Subcutaneous abdominal adipose tissue (tissue), 5 donors: ENCODE measurements at regions not wholly inside any gene's neighbourhood (a gene's known extent, or its start where the extent isn't known, plus 50 kb on each side); places are given as distances from the start of the nearest gene placed in this dataset.

ENCODE experiments used
- H3K27ac ChIP-seq: one replicate; pipeline ENCODE4 v1.7.0; 2013; ENCODE audit warnings: low read depth, mild to moderate bottlenecking, inconsistent platforms, low read length, moderate library complexity
- H3K27me3 ChIP-seq, 5 donors: one replicate each; pipeline ENCODE4 v1.7.0; 2013; ENCODE audit warnings: low read length in 5 of 5, inconsistent platforms in 1 of 5; ENCODE audit not compliant: control insufficient read depth in 5 of 5, insufficient read depth in 4 of 5
- H3K36me3 ChIP-seq, 5 donors: one replicate each; pipeline ENCODE4 v1.7.0; 2013; ENCODE audit warnings: low read length in 5 of 5; ENCODE audit not compliant: control insufficient read depth in 5 of 5, insufficient read depth in 5 of 5
- H3K4me1 ChIP-seq, 5 donors: one replicate each; pipeline ENCODE4 v1.7.0; 2013; ENCODE audit warnings: low read length in 5 of 5, mild to moderate bottlenecking in 3 of 5, moderate library complexity in 1 of 5; ENCODE audit not compliant: control insufficient read depth in 5 of 5, insufficient read depth in 5 of 5
- H3K4me3 ChIP-seq, 5 donors: one replicate each; pipeline ENCODE4 v1.7.0; 2013; ENCODE audit warnings: low read length in 5 of 5, low read depth in 1 of 5
- H3K9ac ChIP-seq, 5 donors: one replicate each; pipeline ENCODE4 v1.7.0; 2013; ENCODE audit warnings: low read length in 5 of 5, mild to moderate bottlenecking in 4 of 5, moderate library complexity in 3 of 5
- H3K9me3 ChIP-seq, 5 donors: one replicate each; pipeline ENCODE4 v1.7.0; 2013; ENCODE audit warnings: low read length in 5 of 5; ENCODE audit not compliant: control insufficient read depth in 5 of 5
- donor health status: healthy.
- donor health status: healthy.
- donor health status: healthy.
- donor health status: healthy.
- donor health status: healthy.

DNA sequence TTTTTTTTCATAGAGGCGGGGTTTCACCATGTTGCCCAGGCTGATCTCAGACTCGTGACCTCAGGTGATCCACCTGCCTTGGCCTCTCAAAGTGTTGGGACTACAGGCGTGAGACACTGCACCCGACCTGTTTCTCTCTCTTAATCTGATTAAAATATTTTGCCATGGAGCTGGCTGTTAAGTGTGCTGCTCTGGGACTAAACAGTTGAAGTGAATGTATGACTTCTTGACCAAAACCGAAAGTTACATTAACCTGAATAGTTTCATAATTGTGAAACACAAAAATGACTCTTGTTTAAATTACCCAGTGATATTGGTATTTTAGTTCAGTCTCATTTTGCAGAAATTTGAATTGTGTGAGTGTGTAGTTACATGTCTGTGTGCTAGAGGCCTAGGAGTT, 2548.6 kb downstream of the PCDH7 start:
- Histone ChIP-seq H3K4me1 (no peaks in the 10 kb centered on the region), H3K27me3 (no peaks in the 10 kb centered on the region), H3K4me3 (no peak overlapping the region), H3K27ac (no peak overlapping the region), H3K9ac (no peak overlapping the region), H3K36me3 (no peaks in the 10 kb centered on the region), H3K9me3 (no peaks in the 10 kb centered on the region)

DNA sequence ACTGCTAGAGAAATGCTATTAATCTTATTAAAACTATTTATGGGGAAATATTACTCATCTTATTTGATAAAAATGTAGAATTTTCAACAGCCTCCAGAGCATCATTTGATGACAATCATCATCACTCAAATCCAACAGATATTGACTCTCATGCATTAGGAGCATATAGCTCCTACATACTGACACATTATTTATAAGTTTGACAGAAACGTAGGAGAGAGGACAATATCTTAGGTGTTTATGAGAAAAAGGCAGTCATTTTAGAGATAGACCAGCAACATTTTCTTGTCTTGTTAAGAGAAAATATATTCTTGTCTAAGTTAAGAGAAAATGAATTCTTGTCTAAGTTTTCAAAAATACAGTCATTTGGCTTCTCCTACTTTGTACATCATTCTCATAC, 2550.2 kb downstream of the PCDH7 start:
- Histone ChIP-seq H3K27me3 (no peaks in the 10 kb centered on the region), H3K36me3 (no peaks in the 10 kb centered on the region), H3K4me3 (no peak overlapping the region)

DNA sequence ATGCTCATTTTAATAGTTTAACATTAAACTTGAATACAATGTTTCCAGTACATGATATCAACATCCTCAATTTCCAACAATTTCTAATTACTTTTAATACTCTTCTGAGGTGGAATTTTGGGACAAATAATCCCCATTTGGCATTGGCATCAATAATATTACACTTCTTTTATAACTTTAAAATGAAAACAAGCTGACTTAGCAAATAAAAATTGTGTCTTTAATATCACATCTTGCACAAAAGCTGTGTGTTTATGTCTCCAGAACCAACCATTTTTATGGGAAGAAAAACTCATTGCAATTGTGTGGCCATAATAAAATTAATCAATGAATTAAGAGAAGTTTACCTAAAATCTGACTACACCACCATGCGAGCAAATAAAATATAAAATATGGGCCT, 2552.6 kb downstream of the PCDH7 start:
- H3K4me3 ChIP-seq, result no peak overlapping the region
- no peak overlapping the region for H3K27ac ChIP-seq
- H3K27me3 ChIP-seq, result no peaks in the 10 kb centered on the region
- no peaks in the 10 kb centered on the region for H3K4me1 ChIP-seq
- no peaks in the 10 kb centered on the region for H3K9me3 ChIP-seq
- no peak overlapping the region for H3K9ac ChIP-seq
- no peaks in the 10 kb centered on the region for H3K36me3 ChIP-seq

More for the DNA sequence above, 2550.2 kb downstream of the PCDH7 start:
- H3K9ac ChIP-seq, result no peak overlapping the region
- H3K27ac ChIP-seq, result no peak overlapping the region
- H3K9me3 ChIP-seq, result no peaks in the 10 kb centered on the region
- H3K4me1 ChIP-seq, result no peaks in the 10 kb centered on the region

- no peak overlapping the region for H3K4me3 ChIP-seq
- peaks cover 0 to 3% (median 0%) of the 10 kb centered on the region in 5 donors for H3K9me3 ChIP-seq
- H3K4me1 ChIP-seq, result no peaks in the 10 kb centered on the region
- H3K27me3 ChIP-seq, result peaks cover 0 to 3% (median 0%) of the 10 kb centered on the region in 5 donors
- no peak overlapping the region for H3K9ac ChIP-seq
- no peak overlapping the region for H3K27ac ChIP-seq
- no peaks in the 10 kb centered on the region for H3K36me3 ChIP-seq
Observed at GRCh38 chr4:33283818-33284217, 2563.6 kb downstream of the PCDH7 start.

- Histone ChIP-seq H3K9ac (no peak overlapping the region), H3K4me1 (no peaks in the 10 kb centered on the region), H3K36me3 (no peaks in the 10 kb centered on the region), H3K9me3 (peaks cover 0 to 4% (median 0%) of the 10 kb centered on the region in 5 donors), H3K4me3 (no peak overlapping the region), H3K27me3 (no peaks in the 10 kb centered on the region), H3K27ac (no peak overlapping the region)
Observed at GRCh38 chr4:33296876-33297455, 2576.8 kb downstream of the PCDH7 start.

DNA sequence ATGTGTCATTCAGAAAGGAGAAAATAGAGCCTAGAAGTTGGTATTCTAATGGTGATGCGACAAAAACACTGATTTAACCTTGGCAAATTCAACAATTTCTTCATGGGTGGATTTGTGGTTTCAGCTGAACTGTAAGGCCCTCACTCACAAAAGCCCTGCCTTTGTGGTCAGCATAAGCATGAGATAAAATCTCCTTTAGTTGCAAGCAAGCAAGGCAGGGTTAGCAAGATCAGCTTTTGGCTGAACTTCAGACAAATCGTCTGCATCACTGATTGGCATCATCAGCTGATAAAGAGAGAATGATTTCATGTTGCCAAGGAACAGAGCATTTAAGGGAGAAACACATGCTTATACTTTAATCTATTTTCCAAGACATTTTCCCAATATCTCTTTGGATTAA, 2582.2 kb downstream of the PCDH7 start:
- no peaks in the 10 kb centered on the region for H3K27me3 ChIP-seq
- no peak overlapping the region for H3K4me3 ChIP-seq
- H3K36me3 ChIP-seq, result no peaks in the 10 kb centered on the region
- H3K4me1 ChIP-seq, result no peaks in the 10 kb centered on the region
- peaks cover 0 to 9% (median 7%) of the 10 kb centered on the region in 5 donors for H3K9me3 ChIP-seq
- H3K9ac ChIP-seq, result no peak overlapping the region
- H3K27ac ChIP-seq, result no peak overlapping the region

DNA sequence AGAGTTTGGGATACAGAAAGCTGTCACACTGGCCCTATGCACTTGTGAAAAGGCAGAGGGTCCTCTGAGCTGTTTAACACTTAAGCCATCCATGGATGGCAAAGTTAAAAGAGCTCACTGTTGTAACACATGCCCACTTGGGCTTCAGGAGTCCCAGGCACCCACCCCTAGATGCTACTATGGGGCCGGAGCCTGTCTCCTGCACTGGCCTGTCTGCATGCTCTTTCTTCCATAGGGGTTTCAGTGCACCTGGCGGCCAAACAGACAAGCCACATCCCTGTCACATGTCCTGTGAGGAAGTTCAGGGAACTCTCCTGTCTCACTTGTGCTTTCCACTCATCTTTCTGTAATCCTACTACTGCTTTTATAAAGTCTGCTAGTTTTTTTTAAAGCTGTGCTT, 2586.0 kb downstream of the PCDH7 start:
- H3K9me3 ChIP-seq, result peaks cover 0 to 8% (median 5%) of the 10 kb centered on the region in 5 donors

GRCh38 chr4:33316033-33316432, 2595.9 kb downstream of the PCDH7 start:
- H3K27ac ChIP-seq, result no peak overlapping the region
- H3K36me3 ChIP-seq, result no peaks in the 10 kb centered on the region
- H3K4me3 ChIP-seq, result no peak overlapping the region
- no peaks in the 10 kb centered on the region for H3K27me3 ChIP-seq
- H3K9ac ChIP-seq, result no peak overlapping the region
- H3K4me1 ChIP-seq, result no peaks in the 10 kb centered on the region
- peaks cover 0 to 6% (median 0%) of the 10 kb centered on the region in 5 donors for H3K9me3 ChIP-seq

More for the DNA sequence above, 2586.0 kb downstream of the PCDH7 start:
- Histone ChIP-seq H3K27ac (no peak overlapping the region), H3K9ac (no peak overlapping the region), H3K4me3 (no peak overlapping the region), H3K36me3 (no peaks in the 10 kb centered on the region), H3K4me1 (no peaks in the 10 kb centered on the region), H3K27me3 (no peaks in the 10 kb centered on the region)

DNA sequence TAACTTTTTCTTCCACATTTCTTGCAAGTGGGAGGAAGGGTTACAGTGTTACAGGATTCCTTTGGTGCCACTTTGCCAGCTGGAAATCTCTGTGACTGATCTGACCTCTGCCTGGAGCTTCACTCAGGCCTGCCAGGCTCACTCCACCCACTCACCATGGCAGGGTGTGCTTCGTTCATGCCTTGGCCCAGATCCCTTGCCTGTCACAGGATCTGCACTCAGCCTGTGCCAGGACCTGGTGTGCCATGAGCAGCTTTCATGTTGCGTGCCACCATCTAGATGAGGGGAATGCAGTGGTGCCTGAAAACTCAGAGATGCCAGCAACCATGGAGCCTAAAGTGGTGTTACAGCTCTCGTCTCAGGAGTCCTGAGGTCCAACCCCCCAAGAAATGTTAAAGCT, 2596.4 kb downstream of the PCDH7 start:
- H3K36me3 ChIP-seq, result no peaks in the 10 kb centered on the region
- H3K9ac ChIP-seq, result no peak overlapping the region
- H3K9me3 ChIP-seq, result peaks cover 0 to 6% (median 0%) of the 10 kb centered on the region in 5 donors
- no peak overlapping the region for H3K27ac ChIP-seq
- no peaks in the 10 kb centered on the region for H3K4me1 ChIP-seq
- H3K27me3 ChIP-seq, result no peaks in the 10 kb centered on the region
- no peak overlapping the region for H3K4me3 ChIP-seq

GRCh38 chr4:33323393-33323792, 2603.2 kb downstream of the PCDH7 start:
- no peak overlapping the region for H3K4me3 ChIP-seq
- no peaks in the 10 kb centered on the region for H3K4me1 ChIP-seq
- no peaks in the 10 kb centered on the region for H3K27me3 ChIP-seq
- H3K27ac ChIP-seq, result no peak overlapping the region
- H3K9ac ChIP-seq, result no peak overlapping the region
- peaks cover 0 to 2% (median 0%) of the 10 kb centered on the region in 5 donors for H3K9me3 ChIP-seq
- H3K36me3 ChIP-seq, result no peaks in the 10 kb centered on the region
